Left lung (tissue), 4 donors: ENCODE measurements at regions not wholly inside any gene's neighbourhood (a gene's known extent, or its start where the extent isn't known, plus 50 kb on each side); places are given as distances from the start of the nearest gene placed in this dataset.
A peak's percentile ranks its signal among the peaks of the same experiment; 100 is the strongest.
"Not testable (repeated sequence)": the region's sequence is repeated elsewhere in the genome, so short reads cannot be mapped to it uniquely, and the experiment has no call there.

Source experiments
- ATAC-seq: fragments of 200-7000 bp; cut with Tn5 transposase; one replicate; pipeline ENCODE4 v1.9.1; 2020; ENCODE audit warnings: moderate library complexity
- DNase-seq, 4 donors: peaks; one replicate each; pipeline ENCODE4 v3.0.0-alpha.2; 2013 to 2020
- H3K27ac ChIP-seq, 2 donors: fragments of 200-600 bp; sonication (generic) in 1 of 2; one replicate each; pipeline versions ENCODE4 v1.5.0 to v1.8.0; 2020 to 2021
- H3K27me3 ChIP-seq, 2 donors: fragments of 200-600 bp; sonication (generic) in 1 of 2; one replicate each; pipeline versions ENCODE4 v1.5.0 to v1.8.0; 2020 to 2021
- H3K36me3 ChIP-seq, 2 donors: fragments of 200-600 bp; sonication (generic) in 1 of 2; one replicate each; pipeline versions ENCODE4 v1.5.0 to v1.8.0; 2020 to 2021
- H3K4me1 ChIP-seq, 2 donors: fragments of 200-600 bp; one replicate each; pipeline ENCODE4 v1.8.0; 2021
- H3K4me3 ChIP-seq, 2 donors: fragments of 200-600 bp; sonication (generic) in 1 of 2; one replicate each; pipeline versions ENCODE4 v1.5.0 to v1.8.0; 2020 to 2021; ENCODE audit warnings: mild to moderate bottlenecking in 1 of 2
- H3K9me3 ChIP-seq, 2 donors: fragments of 200-600 bp; sonication (generic) in 1 of 2; one replicate each; pipeline versions ENCODE4 v1.5.0 to v1.8.0; 2020 to 2021
- intact Hi-C, 2 donors: fragments of 100-400 bp; cut with DNase I; formaldehyde crosslinking; loops; one replicate each; pipeline versions ENCODE4 v1.11.2 to v1.14.2; 2022
- TF ChIP-seq, protein P1 (sequence below), 2 donors: fragments of 200-600 bp; sonication (generic) in 1 of 2; IDR thresholded peaks; one replicate each; pipeline versions ENCODE4 v1.5.0 to v1.8.0; 2021; ENCODE audit warnings: antibody characterized with exemption in 2 of 2
- donor health status: DM: no; HTN: yes; CAD: no.
- donor health status: DM: no; HTN: no; CAD: no.

DNA sequence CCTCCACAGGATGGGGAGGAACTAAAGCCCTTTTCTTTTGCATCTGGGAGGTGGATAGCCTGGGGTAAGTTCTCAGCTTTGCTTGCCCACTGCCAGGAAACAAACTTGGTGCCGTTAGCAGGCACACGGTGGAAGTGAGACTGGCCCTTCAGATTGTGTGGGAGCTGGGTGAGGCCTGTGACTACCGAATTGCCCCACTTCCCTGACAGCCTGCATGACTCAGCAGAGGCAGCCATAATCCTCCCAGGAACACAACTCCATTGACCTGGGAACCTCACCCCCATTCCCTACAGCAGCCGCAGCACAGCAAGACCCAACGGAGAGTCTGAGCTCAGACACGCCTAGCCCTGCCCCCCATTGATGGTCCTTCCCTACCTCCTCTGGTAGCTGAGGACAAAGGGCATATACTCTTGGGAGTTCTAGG lies 282.6 kb downstream of the KLF13 start:
- Histone ChIP-seq H3K4me3 (no peak overlapping the region), H3K4me1 (no peaks in the 10 kb centered on the region), H3K27me3 (no peaks in the 10 kb centered on the region), H3K36me3 (no peaks in the 10 kb centered on the region), H3K27ac (no peak overlapping the region), H3K9me3 (peaks cover 0 to 4% of the 10 kb centered on the region in 2 donors)
- intact Hi-C loops: no loop called here
- ATAC-seq (no peak), DNase-seq (no peak)
- TF ChIP-seq, protein P1, sequence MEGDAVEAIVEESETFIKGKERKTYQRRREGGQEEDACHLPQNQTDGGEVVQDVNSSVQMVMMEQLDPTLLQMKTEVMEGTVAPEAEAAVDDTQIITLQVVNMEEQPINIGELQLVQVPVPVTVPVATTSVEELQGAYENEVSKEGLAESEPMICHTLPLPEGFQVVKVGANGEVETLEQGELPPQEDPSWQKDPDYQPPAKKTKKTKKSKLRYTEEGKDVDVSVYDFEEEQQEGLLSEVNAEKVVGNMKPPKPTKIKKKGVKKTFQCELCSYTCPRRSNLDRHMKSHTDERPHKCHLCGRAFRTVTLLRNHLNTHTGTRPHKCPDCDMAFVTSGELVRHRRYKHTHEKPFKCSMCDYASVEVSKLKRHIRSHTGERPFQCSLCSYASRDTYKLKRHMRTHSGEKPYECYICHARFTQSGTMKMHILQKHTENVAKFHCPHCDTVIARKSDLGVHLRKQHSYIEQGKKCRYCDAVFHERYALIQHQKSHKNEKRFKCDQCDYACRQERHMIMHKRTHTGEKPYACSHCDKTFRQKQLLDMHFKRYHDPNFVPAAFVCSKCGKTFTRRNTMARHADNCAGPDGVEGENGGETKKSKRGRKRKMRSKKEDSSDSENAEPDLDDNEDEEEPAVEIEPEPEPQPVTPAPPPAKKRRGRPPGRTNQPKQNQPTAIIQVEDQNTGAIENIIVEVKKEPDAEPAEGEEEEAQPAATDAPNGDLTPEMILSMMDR (IDR thresholded peaks at IDR 0.05): no peak

DNA sequence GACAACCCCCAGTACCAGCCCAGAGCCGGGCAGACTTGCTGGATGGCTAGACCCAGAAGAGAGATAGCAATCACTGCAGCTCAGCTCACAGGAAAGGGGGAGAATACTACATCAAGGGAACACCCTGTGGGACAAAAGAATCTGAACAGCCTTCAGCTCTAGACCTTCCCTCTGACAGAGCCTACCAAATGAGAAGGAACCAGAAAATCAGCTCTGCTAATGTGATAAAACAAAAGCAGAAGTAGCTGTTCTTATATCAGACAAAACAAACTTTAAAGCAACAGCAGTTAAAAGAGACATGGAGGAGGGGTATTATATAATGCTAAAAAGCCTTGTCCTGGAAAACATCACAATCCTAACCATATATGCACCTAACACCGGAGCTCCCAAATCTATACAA lies 283.3 kb downstream of the KLF13 start:
- Histone ChIP-seq H3K4me1 (no peaks in the 10 kb centered on the region), H3K36me3 (no peaks in the 10 kb centered on the region), H3K4me3 (no peak overlapping the region), H3K9me3 (peaks cover 0 to 4% of the 10 kb centered on the region in 2 donors), H3K27me3 (no peaks in the 10 kb centered on the region), H3K27ac (no peak overlapping the region)
- TF ChIP-seq, protein P1 (IDR thresholded peaks at IDR 0.05): no peak
- no peak for DNase-seq
- intact Hi-C loops: no loop called here
- ATAC-seq: no peak

DNA sequence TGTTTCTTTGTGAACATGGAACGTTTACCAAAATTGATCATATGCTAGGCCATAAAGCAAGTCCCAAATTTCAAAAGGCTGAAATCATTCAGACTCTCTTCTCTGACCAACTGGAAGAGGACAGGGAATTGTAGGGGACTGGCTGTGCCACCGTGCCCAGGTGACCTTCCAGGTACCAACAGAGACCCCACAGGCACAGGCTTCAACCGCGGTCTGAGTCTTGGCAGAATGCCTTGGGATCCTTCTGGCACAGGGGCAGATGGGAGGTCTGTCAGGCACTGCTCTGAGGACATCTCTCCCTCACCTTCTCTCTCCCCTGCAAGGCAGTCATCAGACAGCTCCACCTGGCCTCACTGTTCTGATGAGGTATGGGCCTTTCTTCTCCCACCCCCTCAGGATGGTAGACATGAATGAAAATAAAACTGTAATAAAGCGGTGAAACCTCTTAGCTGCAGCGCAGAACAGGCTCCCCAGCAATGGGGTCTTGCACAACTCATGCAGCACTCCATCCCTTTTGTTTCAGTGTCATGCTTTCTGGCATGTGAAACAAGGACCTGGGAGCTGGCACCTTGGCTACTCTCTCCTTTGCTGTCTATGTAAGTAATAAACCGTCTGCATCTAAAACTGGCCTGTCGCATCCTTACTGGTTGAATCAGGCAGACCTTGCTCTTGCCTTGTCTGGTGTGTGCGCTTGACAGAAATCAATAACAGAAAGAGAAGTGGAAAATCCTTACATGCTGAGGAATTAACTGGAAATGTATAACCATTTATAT lies 289.2 kb downstream of the KLF13 start:
- ATAC-seq: no peak
- no peaks in the 10 kb centered on the region for H3K27me3 ChIP-seq
- intact Hi-C loops: no loop called here
- no peak overlapping the region for H3K4me3 ChIP-seq
- no peak overlapping the region for H3K27ac ChIP-seq
- TF ChIP-seq, protein P1 (IDR thresholded peaks at IDR 0.05): no peak
- no peaks in the 10 kb centered on the region for H3K4me1 ChIP-seq
- no peak for DNase-seq
- no peaks in the 10 kb centered on the region for H3K36me3 ChIP-seq
- H3K9me3 ChIP-seq: peaks cover 0 to 4% of the 10 kb centered on the region in 2 donors

DNA sequence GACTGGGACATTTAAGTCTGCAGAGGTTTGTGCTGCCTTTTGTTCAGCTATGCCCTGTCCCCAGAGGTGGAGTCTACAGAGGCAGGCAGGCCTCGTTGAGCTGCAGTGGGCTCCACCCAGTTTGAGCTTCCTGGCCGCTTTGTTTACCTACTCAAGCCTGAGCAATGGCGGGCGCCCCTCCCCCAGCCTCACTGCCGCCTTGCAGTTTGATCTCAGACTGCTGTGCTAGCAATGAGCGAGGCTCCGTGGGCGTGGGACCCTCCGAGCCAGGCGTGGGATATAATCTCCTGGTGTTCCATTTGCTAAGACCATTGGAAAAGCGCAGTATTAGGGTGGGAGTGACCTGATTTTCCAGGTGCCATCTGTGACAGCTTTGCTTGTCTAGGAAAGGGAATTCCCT lies 296.7 kb downstream of the KLF13 start:
- H3K9me3 ChIP-seq, H3K4me3 ChIP-seq, H3K27me3 ChIP-seq, H3K27ac ChIP-seq, intact Hi-C loops, H3K36me3 ChIP-seq, H3K4me1 ChIP-seq, ATAC-seq: not testable (repeated sequence)
- peak in 1 of 4 donors; percentile 34 for DNase-seq

DNA sequence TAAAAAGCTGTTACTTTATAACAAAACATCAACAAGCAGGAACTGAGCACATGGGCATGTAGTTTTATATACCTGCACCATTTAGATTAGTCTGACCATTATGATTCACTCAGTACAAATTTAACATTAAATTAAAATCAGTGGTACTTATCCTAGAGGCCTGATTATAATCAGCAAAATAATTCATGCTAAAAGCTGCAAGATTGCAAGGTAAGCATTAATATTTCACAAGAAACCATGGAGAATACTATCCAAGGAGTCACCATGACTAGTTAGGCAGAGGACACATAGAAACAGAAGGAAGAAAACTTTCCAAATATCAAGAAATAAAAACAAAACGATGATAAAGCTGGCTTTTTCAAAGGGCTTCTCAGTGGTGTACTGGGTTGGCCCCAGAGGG lies 297.5 kb downstream of the KLF13 start:
- H3K9me3 ChIP-seq, intact Hi-C loops, H3K36me3 ChIP-seq, ATAC-seq, H3K4me3 ChIP-seq, H3K27ac ChIP-seq, DNase-seq, H3K4me1 ChIP-seq, H3K27me3 ChIP-seq: not testable (repeated sequence)

DNA sequence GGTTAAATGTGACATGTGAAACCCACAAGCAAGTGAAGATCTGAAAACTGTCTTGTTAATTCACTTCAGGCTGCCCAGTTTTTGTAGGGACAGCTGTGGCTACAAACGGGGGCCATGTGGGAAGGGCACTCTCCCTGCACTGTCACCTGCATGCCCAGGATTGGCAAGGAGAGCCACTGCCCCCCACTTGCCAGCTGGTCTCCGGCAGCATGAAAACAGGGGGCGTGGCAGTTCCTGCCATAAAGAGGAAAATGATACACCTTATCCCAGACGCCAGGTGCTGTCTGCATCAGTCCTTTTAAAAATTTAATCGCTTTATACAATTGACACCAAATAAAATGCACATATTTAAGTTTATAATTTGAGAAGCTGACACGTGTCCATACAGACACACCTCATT lies 309.1 kb downstream of the KLF13 start:
- not testable (repeated sequence) for ATAC-seq

DNA sequence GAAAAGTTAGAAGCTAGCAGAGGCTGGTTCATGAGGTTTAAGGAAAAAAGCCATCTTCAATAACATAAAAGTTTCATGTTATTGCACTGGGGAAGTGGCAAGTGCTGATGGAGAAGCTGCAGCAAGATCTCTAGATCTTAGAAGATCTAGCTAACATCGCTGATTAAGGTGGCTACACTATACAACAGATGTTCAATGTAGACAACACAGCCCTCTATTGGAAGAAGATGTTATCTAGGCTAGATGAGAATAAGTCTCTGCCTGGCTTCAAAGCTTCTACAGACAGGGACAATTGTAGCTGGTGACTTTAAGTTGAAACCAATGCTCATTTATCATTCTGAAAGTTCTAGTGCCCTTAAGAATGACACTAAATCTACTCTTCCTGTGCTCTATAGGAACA lies 310.3 kb downstream of the KLF13 start:
- DNase-seq, H3K9me3 ChIP-seq, intact Hi-C loops, H3K27ac ChIP-seq, H3K4me1 ChIP-seq, ATAC-seq, H3K4me3 ChIP-seq, H3K27me3 ChIP-seq, H3K36me3 ChIP-seq: not testable (repeated sequence)

More for the DNA sequence above, 309.1 kb downstream of the KLF13 start:
- intact Hi-C loops, H3K36me3 ChIP-seq, DNase-seq, H3K9me3 ChIP-seq, H3K27ac ChIP-seq, H3K27me3 ChIP-seq, H3K4me1 ChIP-seq, H3K4me3 ChIP-seq: not testable (repeated sequence)

DNA sequence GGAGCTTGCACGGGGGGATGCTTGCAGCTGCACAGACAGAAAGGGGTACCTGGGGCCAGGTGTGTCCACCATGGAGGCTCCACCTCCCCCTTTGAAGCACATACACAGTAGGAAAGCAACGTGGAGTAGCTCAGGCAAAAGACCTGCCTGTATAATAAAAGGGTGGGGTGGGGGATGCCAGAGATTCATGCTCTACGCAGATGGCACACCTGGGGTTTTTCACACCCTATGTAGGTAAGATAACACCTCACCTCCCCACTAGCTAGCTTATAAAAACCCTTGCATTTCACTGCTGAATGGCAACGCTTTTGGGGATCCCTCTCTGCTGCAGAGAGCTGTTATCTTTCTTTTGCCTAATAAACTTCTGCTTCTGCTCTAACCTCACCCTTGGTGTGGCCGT lies 317.3 kb downstream of the KLF13 start:
- H3K36me3 ChIP-seq, H3K27me3 ChIP-seq, H3K9me3 ChIP-seq, H3K27ac ChIP-seq, H3K4me1 ChIP-seq, DNase-seq, H3K4me3 ChIP-seq, intact Hi-C loops, ATAC-seq: not testable (repeated sequence)

DNA sequence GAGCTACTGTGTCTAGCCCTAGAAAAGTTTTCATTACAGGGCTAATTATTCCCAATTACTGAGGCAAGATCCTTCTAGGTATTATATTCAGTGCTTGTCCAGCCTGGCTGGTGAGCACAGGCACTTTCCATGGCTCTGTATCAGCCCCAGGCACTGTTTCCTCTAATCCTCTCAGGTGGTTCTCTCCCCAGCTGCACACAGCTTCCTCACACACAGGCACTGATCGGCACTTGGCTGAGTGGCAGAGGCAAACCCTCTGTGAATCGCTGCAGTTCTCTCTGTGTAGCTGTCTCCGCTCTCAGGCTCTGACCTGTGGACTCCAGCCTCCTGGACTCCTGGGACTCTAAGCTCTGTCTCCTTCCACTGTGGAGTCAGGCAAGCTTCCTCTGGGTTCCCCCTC lies 318.1 kb downstream of the KLF13 start:
- ATAC-seq, intact Hi-C loops: not testable (repeated sequence)

DNA sequence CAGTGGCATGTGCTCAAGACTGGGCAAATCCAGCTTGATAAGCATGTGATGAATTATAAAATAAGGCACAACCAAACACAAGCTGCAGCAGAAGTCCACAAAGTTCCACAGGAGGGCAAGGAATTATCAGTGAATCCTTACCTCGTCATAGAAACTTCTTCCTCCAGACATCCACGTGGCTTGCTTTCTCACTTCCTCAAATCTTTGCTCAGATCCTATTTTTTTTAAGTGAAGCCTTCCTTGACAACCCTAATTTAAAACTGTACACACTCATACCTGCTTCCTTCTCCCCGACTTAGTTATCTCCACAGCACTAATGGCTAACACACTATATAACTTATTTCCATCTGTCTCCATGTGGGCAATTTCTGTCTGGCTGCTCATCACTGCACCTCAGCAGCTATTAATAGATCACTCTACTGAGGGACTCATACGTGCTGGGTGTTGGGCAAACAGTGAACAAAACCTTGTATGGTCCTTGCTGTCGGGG lies 320.7 kb downstream of the KLF13 start:
- intact Hi-C loops, H3K27me3 ChIP-seq, H3K36me3 ChIP-seq, H3K4me1 ChIP-seq, H3K9me3 ChIP-seq, H3K4me3 ChIP-seq, DNase-seq, H3K27ac ChIP-seq, ATAC-seq: not testable (repeated sequence)

More for the DNA sequence above, 318.1 kb downstream of the KLF13 start:
- H3K36me3 ChIP-seq, DNase-seq, H3K27ac ChIP-seq, H3K4me3 ChIP-seq, H3K4me1 ChIP-seq, H3K9me3 ChIP-seq, H3K27me3 ChIP-seq: not testable (repeated sequence)
